Loucy (cell line): ENCODE measurements at regions not wholly inside any gene's neighbourhood (a gene's known extent, or its start where the extent isn't known, plus 50 kb on each side); places are given as distances from the start of the nearest gene placed in this dataset.

Experiments
- CTCF ChIP-seq: fragments of 200-600 bp; sonication (generic); conservative IDR thresholded peaks from 2 replicates; pipeline ENCODE4 v1.5.1; 2014; ENCODE audit warnings: mild to moderate bottlenecking, antibody characterized with exemption, low read length
- EZH2phosphoT487 ChIP-seq: fragments of 200-600 bp; IDR thresholded peaks from 2 replicates; pipeline ENCODE4 v1.6.1; 2018; ENCODE audit warnings: antibody characterized with exemption, mild to moderate bottlenecking, moderate library complexity, borderline replicate concordance

GRCh38 chr11:33598426-33599069, 102.1 kb downstream of the C11orf91 start:
- TF ChIP-seq CTCF: no peak
- TF ChIP-seq EZH2phosphoT487: no peak
